ENCODE measurements at regions not wholly inside any gene's neighbourhood (a gene's known extent, or its start where the extent isn't known, plus 50 kb on each side); places are given as distances from the start of the nearest gene placed in this dataset.

DNA sequence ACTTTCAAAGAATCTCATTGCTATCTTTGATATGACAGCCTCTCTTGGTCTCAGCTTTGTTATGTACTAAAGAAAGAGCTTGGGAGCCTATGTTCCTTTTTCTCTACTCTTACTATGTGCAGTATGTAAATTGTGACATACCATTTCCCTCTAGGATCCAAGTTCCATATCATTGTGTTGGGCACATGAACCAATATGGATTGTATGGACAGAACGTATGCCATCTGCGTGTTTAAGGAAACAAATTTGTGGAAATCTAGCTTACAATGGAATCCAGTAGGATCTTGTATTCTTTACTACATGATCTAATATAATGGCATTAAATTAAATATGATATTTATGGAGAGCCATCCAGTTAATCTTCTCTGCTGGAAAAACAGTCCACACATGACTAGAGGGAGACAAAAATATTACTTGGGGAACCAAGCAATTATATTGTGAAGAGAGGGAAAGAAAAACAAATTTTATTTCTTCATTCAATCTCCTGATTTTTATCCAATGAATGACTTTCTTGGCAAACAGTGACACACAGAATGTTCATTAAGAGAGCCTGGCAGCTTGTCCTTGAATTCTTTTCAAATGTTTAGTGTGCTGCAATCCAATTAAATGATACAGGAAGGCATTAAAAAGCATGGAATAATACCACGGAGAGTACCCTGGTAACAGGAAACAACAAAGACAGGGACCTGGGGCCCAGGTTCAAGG, 106.5 kb upstream of the DAB1 start:
- no peak for DNase-seq

DNA sequence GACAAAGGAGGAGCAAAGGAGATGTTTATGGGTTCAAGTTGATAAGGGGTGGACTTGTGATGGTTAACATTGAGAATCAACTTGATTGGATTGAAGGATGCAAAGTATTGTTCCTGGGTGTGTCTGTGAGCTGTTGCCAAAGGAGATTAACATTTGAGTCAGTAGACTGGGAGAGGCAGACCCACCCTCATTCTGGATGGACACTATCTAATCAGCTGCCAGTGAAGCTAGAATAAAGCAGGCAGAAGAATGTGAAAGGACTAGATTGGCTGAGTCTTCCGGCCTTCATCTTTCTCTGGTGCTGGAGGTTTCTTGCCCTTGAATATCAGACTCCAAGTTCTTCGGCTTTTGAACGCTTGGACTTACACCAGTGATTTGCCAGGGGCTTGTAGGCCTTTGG, 98.7 kb upstream of the DAB1 start:
- DNase-seq, result no peak

DNA sequence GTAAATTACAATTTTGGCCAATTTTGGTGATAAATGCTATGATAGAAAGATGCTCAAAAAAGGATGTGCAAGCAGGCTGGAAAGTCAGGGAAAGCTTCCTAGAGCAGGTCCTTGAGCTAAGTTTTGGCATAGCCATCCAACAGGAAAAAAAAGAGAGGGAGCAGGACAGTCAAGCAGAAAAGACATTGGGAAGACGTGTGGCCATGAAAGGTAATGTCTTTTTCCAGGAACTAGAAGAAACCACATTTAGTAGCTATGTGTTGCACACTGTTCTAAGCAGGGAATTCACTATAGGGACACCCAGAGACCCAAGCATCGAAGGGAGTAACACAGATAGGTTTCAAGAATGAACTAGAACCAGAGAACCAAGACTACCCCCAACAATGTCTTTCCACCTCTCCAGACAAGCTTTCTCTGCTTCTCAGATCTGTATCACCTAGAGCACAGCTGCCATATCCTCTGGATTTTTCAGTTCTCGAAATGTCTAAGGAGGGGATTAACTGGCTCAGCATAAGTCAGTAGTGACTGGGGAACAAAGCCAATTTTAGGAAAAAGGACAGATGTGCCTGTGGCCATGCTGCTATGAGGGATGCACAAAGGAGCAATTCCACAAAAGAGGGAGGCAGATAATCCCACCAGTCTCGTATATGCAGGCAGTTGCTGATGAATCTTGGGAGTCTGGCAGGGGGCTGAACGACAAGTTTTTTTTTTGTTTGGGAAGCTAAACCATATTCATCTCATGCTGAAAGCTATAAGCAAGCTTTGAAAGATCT, 97.1 kb upstream of the DAB1 start:
- DNase-seq, result no peak

DNA sequence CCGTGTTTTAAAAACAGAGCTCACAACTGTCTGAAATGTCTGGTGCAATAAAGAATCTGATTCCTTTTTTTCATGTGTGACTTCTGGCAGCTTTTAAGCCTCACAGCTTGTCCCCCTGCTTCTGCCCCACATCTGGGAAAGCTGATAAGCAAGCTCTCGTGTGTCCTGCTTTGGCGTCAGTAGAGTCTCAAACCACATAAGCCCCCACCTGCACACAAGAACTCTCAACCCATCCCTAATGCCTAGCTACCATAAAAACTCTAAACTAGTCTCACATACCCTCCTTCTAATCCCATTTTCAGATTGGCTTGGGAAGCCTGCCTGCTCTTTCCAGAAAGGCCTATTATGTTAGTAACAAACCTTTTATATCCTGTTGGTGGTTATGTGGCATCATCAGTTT, 94.6 kb upstream of the DAB1 start:
- DNase-seq, result no peak

DNA sequence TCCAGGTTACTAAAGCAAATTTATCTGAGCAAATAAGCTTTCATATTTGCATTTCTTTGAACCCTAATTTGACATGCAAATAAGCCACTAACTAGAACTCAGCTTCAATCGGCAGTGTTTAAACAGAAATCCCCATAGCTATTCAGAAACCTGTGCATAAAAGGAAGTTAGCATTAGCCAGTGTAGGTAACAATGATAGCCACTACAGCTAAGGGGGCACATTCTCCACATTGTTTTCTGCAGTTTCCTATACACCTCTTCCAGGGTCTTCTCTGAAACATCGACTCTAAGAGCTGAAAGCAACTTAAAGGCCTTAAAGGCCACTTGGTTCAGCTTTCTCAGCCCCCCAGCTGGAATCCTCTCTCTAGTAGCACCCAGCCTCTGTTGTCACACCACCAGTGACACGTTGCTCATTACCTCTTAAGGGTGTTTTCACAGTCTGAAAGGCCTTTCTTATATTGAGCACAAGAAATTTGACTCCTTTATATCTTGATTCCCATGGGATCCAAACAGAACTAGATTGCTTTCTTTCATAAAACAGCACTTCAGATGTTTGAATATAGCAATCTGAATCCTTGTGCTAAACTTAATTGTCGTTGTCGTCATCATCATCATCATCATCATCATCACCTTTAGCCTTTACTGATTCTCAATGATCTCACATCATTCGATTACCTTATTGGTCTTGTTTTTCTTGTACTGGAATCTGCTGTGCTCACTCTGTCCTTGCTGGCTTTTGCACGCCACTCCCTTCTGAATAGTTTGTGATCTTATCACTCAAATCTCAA, 93.9 kb upstream of the DAB1 start:
- DNase-seq, result no peak

DNA sequence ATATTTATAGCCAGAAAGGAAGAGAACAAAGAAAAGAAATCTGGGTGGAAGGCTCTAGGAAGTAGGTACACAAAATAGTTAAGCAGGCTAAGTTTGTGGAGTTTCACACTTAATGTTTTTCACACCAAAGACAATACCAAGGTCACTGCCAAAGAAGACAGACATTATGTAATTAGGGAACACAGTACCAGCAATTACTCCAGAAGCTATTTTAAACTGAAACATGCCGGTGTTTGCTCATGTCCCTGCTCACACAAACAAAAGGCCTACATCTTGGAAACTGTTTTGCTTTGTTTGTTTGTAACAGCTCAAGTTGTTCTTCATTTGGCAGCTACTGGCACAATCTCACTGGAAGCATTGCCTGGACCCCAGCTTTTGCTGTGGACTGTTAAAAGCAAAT, 88.5 kb upstream of the DAB1 start:
- no peak for DNase-seq

DNA sequence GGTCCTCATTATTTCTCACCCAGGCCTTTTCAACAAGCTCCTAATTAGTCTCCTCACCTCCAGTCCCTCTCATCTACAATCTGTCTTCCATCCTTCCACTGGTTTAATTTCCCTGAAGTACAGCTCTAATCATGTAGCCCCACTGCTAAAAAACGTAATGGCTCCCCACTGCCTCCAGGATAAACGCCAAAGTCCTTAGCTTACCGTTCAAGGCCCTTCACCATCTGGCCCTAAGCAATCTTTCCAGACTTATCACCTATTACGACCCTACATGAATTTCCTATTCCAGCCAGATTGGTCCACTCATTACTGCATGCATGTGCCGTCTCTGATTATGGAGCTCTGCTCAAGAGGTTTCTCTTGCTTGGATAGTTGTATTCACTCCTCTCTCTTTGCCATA, 83.1 kb upstream of the DAB1 start:
- no peak for DNase-seq

DNA sequence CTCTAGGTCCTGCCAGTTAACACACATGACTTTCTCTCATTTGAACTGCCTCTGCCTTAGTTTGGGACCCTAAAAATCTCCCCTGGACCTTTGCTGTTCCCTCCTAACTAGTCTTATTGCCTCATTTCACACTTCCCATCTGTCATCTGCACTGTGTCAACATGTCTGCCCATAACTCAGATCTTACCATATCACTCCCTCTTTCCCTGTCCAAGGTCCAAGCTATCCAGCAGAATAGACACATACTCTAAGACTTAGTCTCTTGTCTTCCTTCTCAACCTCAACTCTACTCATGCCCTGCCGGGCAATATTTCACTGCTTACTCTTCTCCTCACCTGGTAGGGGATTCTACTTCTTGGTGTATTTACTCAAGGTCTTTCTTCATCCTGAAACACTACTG, 79.5 kb upstream of the DAB1 start:
- DNase-seq, result no peak

DNA sequence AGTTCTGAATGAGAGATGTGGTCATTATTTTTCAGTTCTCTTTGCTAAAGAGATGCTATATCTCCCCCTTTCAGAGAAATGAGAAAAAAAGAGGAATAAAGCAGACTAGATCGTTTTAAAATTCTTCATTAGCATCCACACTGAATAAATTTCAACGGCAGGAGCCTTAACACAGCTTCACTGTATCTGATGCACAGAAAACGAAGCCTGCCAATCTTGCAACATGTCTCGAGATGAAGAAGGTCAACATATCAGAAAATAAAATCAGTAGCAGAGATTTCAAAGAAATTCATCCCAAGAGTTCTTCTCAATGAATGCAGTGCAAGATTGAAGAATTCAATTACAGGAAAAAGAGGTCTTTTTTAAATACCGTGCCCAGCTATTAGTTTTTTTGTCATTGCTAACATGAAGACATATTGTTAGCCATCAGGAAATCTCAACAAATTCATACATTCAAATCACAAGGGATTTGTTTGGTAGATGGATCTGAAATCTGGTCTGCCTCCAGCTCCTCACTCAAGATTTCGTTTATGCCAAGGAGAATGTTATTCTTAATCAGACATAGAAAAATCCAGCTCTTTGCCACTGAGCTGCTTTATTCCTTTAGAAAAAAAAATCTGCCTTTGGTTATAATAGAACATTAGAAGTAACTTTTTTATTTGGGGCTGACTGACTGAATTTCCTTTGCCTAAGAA, 76.4 kb upstream of the DAB1 start:
- DNase-seq, result no peak

DNA sequence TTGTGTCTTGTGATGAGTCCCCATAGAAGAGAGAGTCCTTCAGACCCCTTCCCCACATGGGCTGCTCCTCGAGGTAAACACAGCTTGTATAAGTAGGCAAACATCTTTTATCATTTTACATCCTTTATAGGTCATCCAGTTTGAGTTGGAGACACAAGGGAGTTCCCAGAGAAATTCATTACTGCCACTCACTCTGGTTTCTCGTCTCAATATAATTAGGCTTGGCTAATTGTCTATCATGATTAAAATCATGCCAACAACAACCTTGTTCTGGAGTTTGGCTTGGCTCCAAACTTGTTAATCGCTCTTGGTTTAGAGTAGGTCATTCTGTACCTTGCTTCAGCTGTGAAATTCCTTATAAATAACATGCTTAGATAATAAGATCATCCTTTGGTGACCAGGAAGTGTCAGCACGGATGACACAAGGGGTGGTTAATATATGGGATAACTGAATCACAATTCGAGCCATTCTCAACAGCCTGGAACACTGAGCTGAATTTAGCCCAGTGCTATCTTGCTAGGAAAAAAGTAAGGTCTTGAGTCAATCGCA, 70.7 kb upstream of the DAB1 start:
- DNase-seq, result no peak

DNA sequence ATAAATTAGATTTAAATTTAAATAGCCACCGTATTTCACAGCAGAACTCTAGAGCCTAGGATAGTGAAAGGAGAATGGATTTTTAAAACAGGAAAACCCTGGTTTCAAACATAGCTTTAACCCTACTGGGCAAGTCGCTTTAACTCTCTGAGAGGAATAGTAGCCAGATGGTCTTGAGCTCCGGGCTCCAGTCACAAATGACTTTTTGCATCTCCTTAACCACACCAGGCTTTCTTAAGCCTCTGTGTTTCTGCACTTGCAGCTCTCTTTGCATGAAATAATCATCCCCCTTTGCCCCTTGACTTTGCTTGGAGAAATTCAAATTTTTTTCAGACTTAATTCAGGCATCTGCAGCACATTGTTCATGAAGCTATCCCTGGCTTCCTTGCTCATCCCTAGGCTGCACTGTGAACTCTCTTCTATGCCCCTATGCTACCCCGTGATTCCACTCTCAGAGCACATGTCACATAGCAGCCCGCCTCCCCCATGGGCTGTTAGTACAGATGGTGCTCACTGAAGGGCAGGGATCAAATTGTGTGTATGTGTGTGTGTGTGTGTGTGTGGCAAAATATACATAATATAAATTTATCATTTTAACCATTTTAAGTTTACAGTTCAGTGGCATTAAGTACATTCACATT, 68.8 kb upstream of the DAB1 start:
- DNase-seq, result no peak

DNA sequence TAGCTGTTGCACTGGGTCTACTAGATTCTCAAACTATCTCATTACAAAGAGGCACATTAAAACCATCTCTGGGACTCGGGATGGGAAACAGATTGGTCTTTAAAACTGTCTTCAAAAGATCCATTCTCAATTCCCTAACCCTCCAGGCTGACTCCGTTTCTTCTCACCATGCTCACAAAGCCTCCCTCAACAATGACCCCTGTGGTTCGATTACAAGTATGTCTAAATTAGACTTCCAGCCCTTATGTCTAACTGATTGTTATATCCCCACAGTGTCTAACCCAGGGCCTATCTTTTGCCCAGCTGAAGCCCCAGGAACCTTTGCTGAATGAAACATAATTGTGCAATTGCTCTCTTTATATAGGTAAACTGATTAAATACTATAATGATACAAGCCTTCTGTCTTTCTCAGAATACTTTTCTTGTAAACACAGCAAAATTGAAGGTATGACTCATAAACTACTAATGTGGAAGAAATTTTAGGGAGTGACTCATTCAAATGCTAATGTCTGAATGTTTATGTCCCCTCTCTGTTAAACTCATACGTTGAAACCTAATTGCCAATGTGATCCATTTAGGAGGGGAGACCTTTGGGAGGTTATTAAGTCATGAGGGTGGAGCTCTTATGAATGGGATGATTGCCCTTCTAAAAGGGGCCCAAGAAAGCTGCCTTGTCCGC, 65.6 kb upstream of the DAB1 start:
- DNase-seq, result no peak

DNA sequence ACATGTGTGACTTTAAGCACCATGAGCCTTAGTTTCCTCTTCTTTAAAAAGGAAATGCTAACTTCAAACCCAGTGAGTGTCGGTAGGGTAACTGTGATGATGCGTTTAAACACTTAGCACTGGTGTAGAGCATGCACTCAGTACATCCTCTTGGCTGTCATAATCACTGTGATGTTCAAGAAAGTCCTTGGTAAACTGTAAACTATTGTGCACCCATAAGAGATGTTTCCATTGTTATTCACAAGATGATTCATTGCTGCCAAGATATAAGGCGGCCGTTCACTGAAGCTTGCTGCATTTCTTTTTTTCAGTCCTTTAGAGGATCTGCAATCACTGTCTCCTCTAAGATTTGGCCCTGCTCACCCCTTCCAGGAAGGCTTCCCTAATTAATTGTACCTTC, 61.8 kb upstream of the DAB1 start:
- DNase-seq, result no peak

DNA sequence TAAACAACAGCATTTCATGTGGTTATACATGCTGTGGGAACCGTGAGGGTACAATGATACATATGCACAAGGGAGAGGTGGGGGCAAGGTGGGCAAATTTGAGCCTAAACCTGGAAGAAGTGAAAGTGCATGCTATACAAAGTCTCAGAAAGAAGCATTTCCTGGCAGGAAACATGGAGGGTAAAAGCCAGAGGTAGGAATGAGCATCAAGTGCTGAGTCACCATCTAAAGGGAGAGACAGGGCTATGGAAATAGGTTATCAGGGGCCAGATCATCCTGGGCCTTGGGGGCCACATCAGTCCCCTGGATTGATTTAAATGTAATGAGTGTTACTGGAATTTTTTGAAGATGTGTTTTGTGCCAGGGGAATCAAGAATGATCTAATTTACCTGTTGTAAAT, 60.1 kb upstream of the DAB1 start:
- no peak for DNase-seq

DNA sequence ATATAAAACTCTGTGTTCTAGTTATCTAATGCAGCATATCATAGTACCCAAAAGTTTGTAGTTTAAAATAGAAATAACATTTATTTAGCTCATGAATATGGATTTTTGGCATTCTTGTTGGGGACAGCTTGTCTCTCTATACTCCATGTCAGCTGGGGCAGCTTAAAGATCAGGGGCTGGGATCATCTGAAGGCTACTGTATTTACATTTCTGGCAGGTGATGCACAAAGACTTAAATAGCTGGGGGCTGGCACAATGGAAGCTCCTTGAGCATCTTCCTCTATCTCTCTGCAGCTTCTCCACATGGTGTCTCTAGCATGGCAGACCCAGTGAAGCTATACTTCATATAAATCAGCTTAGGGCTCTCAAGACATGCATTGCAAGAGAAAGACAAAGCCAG, 55.6 kb upstream of the DAB1 start:
- DNase-seq, result no peak

DNA sequence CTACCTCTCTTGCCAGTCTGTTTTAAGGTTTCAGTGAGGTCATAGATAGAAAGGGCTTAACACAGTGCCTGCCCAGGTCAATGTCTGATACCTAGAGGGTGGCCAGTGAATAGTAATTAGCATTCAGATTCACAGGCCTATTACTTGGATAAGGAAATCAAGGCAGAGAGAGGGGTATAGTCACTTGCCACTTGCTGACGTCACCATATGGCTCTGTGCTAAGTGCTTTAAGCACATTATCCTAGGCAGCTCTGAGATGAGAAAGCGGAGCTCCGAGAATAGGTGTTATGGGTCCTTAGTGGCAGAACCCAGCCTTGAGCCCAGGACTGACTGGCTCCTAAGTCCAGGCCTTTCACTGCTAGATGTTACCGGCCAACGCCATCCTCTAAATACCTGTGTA, 51.5 kb upstream of the DAB1 start:
- DNase-seq, result no peak

DNA sequence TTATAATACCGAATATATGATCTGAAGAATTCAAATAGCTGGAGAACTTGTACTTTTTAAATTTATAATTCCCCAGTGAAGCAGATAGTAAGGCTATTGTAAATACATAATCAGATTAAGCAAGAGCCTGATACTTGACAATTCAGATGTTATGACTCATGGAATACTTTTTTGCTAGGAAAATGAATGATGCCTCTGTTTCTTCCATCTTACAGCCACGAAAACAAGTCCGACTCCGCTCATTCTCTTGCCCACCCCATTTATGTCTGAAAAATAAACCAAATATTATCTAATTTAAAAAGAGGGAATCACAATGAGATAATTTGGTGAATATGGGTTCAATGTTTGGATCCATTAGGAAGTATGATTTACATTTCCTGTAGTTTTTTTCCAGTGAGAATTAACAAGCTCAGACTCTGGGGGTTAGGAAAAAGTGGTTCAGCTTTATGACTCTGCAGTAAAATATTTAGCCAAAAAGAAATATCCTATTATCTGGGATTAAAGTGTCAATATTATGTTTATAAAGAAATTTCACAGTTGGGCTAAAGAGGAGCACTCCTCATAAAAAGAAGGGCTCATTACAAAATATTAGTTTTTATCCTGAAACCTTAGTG, 50.4 kb upstream of the DAB1 start:
- DNase-seq, result no peak
